IPS-20b (cell line): ENCODE measurements at regions not wholly inside any gene's neighbourhood (a gene's known extent, or its start where the extent isn't known, plus 50 kb on each side); places are given as distances from the start of the nearest gene placed in this dataset.
"Not testable (repeated sequence)": the region's sequence is repeated elsewhere in the genome, so short reads cannot be mapped to it uniquely, and the experiment has no call there.

Source experiments
- H3K27ac ChIP-seq: one replicate; pipeline ENCODE4 v1.5.1; 2013; ENCODE audit warnings: low read length
- H3K27me3 ChIP-seq: 2 replicates; pipeline ENCODE4 v1.6.1; 2013; ENCODE audit warnings: mild to moderate bottlenecking, low read length, inconsistent platforms; ENCODE audit not compliant: insufficient read depth
- H3K36me3 ChIP-seq: 2 replicates; pipeline ENCODE4 v1.6.1; 2013; ENCODE audit warnings: low read depth, mild to moderate bottlenecking, inconsistent platforms, low read length, moderate library complexity; ENCODE audit not compliant: insufficient read depth
- H3K4me1 ChIP-seq: 2 replicates; pipeline ENCODE4 v1.6.1; 2013; ENCODE audit warnings: mild to moderate bottlenecking, control low read depth, inconsistent platforms, low read length, moderate library complexity; ENCODE audit not compliant: insufficient read depth
- H3K4me3 ChIP-seq: 2 replicates; pipeline ENCODE4 v1.5.1; 2013; ENCODE audit warnings: mild to moderate bottlenecking, low read length, inconsistent platforms
- H3K9ac ChIP-seq: 2 replicates; pipeline ENCODE4 v1.6.1; 2013; ENCODE audit warnings: low read depth, mild to moderate bottlenecking, inconsistent platforms, low read length, moderate library complexity
- H3K9me3 ChIP-seq: 2 replicates; pipeline ENCODE4 v1.6.1; 2013; ENCODE audit warnings: mild to moderate bottlenecking, low read depth, low read length, inconsistent platforms; ENCODE audit not compliant: insufficient read depth

GRCh38 chrY:7874080-7874479 is 962.5 kb upstream of the AMELY start:
- no peaks in the 10 kb centered on the region for H3K36me3 ChIP-seq
- no peaks in the 10 kb centered on the region for H3K9me3 ChIP-seq
- H3K27me3 ChIP-seq, result no peaks in the 10 kb centered on the region
- H3K27ac ChIP-seq, result no peak overlapping the region
- no peak overlapping the region for H3K9ac ChIP-seq
- H3K4me1 ChIP-seq, result no peaks in the 10 kb centered on the region
- no peak overlapping the region for H3K4me3 ChIP-seq

- Histone ChIP-seq H3K9ac (no peak overlapping the region), H3K4me3 (no peak overlapping the region), H3K4me1 (no peaks in the 10 kb centered on the region), H3K9me3 (no peaks in the 10 kb centered on the region), H3K27ac (no peak overlapping the region), H3K36me3 (no peaks in the 10 kb centered on the region), H3K27me3 (no peaks in the 10 kb centered on the region)
These were observed 959.9 kb upstream of the AMELY start for GRCh38 chrY:7871304-7871932.

- Histone ChIP-seq H3K9me3 (no peaks in the 10 kb centered on the region), H3K4me3 (no peak overlapping the region), H3K4me1 (no peaks in the 10 kb centered on the region)
These were observed 955.4 kb upstream of the AMELY start for GRCh38 chrY:7866976-7867375.

GRCh38 chrY:7860781-7861614 is 949.4 kb upstream of the AMELY start:
- no peaks in the 10 kb centered on the region for H3K27me3 ChIP-seq
- no peak overlapping the region for H3K4me3 ChIP-seq
- H3K36me3 ChIP-seq, result no peaks in the 10 kb centered on the region
- H3K27ac ChIP-seq, result no peak overlapping the region
- H3K9ac ChIP-seq, result no peak overlapping the region
- no peaks in the 10 kb centered on the region for H3K9me3 ChIP-seq
- H3K4me1 ChIP-seq, result no peaks in the 10 kb centered on the region

More at GRCh38 chrY:7866976-7867375, 955.4 kb upstream of the AMELY start:
- Histone ChIP-seq H3K27ac (no peak overlapping the region), H3K36me3 (no peaks in the 10 kb centered on the region), H3K27me3 (no peaks in the 10 kb centered on the region), H3K9ac (no peak overlapping the region)

GRCh38 chrY:7850191-7850590 is 938.6 kb upstream of the AMELY start:
- H3K4me1 ChIP-seq, result no peaks in the 10 kb centered on the region
- no peak overlapping the region for H3K4me3 ChIP-seq
- H3K9ac ChIP-seq, result no peak overlapping the region
- H3K27me3 ChIP-seq, result no peaks in the 10 kb centered on the region; the same call in 1 of the 2 replicates
- H3K27ac ChIP-seq, result no peak overlapping the region
- H3K9me3 ChIP-seq, result no peaks in the 10 kb centered on the region
- no peaks in the 10 kb centered on the region for H3K36me3 ChIP-seq

GRCh38 chrY:7845776-7846175 is 934.2 kb upstream of the AMELY start:
- H3K4me1 ChIP-seq, result no peaks in the 10 kb centered on the region
- H3K4me3 ChIP-seq, result no peak overlapping the region

GRCh38 chrY:7837046-7837445 is 925.5 kb upstream of the AMELY start:
- Histone ChIP-seq H3K36me3 (no peaks in the 10 kb centered on the region), H3K27ac (no peak overlapping the region), H3K27me3 (peaks cover 99% of the 10 kb centered on the region), H3K9me3 (no peaks in the 10 kb centered on the region), H3K4me3 (peak overlapping the region; percentile 54), H3K9ac (no peak overlapping the region), H3K4me1 (peaks cover 15% of the 10 kb centered on the region)

More at GRCh38 chrY:7845776-7846175, 934.2 kb upstream of the AMELY start:
- peaks cover 21% of the 10 kb centered on the region for H3K27me3 ChIP-seq
- H3K9ac ChIP-seq, result no peak overlapping the region
- H3K9me3 ChIP-seq, result no peaks in the 10 kb centered on the region
- no peaks in the 10 kb centered on the region for H3K36me3 ChIP-seq
- no peak overlapping the region for H3K27ac ChIP-seq

- H3K27me3 ChIP-seq, result peaks cover 99% of the 10 kb centered on the region
- H3K9me3 ChIP-seq, result no peaks in the 10 kb centered on the region
- H3K4me3 ChIP-seq, result peak overlapping the region; percentile 54; the same call in 1 of the 2 replicates
- H3K9ac ChIP-seq, result no peak overlapping the region
- no peak overlapping the region for H3K27ac ChIP-seq
- peaks cover 15% of the 10 kb centered on the region for H3K4me1 ChIP-seq
- H3K36me3 ChIP-seq, result no peaks in the 10 kb centered on the region
These were observed 924.8 kb upstream of the AMELY start for GRCh38 chrY:7836366-7836765.

- Histone ChIP-seq H3K27ac (no peak overlapping the region), H3K9ac (no peak overlapping the region), H3K4me1 (peaks cover 17% of the 10 kb centered on the region), H3K27me3 (peaks cover 97% of the 10 kb centered on the region), H3K36me3 (no peaks in the 10 kb centered on the region), H3K9me3 (no peaks in the 10 kb centered on the region), H3K4me3 (no peak overlapping the region)
These were observed 923.9 kb upstream of the AMELY start for GRCh38 chrY:7835416-7835815.

- H3K36me3 ChIP-seq, result no peaks in the 10 kb centered on the region
- H3K27ac ChIP-seq, result no peak overlapping the region
- H3K9me3 ChIP-seq, result no peaks in the 10 kb centered on the region
- H3K4me1 ChIP-seq, result peaks cover 17% of the 10 kb centered on the region
- H3K4me3 ChIP-seq, result no peak overlapping the region
- no peak overlapping the region for H3K9ac ChIP-seq
- peaks cover 97% of the 10 kb centered on the region for H3K27me3 ChIP-seq
These were observed 922.7 kb upstream of the AMELY start for GRCh38 chrY:7834284-7834683.

- H3K9ac ChIP-seq, H3K4me3 ChIP-seq, H3K36me3 ChIP-seq, H3K27ac ChIP-seq, H3K4me1 ChIP-seq, H3K9me3 ChIP-seq: not testable (repeated sequence)
- H3K27me3 ChIP-seq, result peaks cover 97% of the 10 kb centered on the region
These were observed 919.3 kb upstream of the AMELY start for GRCh38 chrY:7830881-7831280.

GRCh38 chrY:7826533-7826932 is 915.0 kb upstream of the AMELY start:
- H3K9me3 ChIP-seq, result no peaks in the 10 kb centered on the region
- H3K9ac ChIP-seq, result no peak overlapping the region
- H3K36me3 ChIP-seq, result no peaks in the 10 kb centered on the region
- H3K4me1 ChIP-seq, result peaks cover 2% of the 10 kb centered on the region; the same call in 1 of the 2 replicates
- no peak overlapping the region for H3K4me3 ChIP-seq
- peaks cover 54% of the 10 kb centered on the region for H3K27me3 ChIP-seq
- no peak overlapping the region for H3K27ac ChIP-seq
